GM21390 (cell line): ENCODE measurements at regions not wholly inside any gene's neighbourhood (a gene's known extent, or its start where the extent isn't known, plus 50 kb on each side); places are given as distances from the start of the nearest gene placed in this dataset.

Experiments
- ATAC-seq: cut with Tn5 transposase; IDR thresholded peaks from one replicate; pipeline ENCODE4 v1.9.1; 2021; ENCODE audit not compliant: unreplicated experiment

GRCh38 chr2:23286031-23286757 is 98.8 kb upstream of the KLHL29 start:
- no peak for ATAC-seq

DNA sequence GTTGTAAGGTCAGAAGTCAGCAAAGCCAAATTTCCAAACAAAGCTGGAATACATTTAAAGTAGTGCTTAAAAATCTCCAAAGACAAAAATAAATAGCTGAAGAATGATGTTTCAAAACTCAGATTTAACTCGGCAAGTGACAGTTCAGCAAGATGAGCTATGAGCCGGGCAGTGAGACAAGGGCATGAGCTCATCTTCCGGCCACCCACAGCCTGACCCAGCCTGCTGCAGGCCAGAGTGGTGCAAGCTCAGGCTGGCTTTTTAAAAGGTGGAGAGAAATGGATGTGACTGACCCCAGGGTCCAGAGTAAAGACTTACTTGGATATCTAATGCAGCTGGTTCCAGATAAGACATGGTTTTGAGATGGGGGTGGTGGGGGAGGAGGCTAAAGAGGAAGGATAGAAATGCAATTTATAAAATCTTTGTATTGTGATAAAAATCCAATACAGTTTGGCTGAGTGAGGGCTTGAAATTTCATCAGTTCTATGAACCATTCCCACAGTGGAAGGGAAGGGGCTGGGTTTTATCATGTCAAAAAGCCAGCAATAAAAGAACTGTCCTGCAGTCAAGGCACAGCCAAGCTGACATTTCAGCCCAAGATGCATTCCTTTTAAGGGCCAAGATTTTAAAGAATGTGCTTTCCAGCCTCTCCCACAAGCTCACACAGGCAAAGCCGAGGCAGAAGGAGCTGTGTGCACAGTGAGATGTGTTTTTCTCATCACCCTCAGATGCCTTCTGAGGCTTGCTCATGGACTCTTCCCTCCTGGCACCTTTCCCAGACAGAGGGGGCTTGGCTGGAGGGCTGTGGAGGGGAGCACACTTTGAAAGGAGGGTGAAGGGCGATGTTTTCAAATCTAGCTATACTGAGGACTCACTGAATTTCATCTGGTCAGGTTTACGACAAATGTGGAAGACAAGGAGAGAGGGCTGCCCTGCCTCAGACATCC is 97.9 kb upstream of the KLHL29 start:
- no peak for ATAC-seq

DNA sequence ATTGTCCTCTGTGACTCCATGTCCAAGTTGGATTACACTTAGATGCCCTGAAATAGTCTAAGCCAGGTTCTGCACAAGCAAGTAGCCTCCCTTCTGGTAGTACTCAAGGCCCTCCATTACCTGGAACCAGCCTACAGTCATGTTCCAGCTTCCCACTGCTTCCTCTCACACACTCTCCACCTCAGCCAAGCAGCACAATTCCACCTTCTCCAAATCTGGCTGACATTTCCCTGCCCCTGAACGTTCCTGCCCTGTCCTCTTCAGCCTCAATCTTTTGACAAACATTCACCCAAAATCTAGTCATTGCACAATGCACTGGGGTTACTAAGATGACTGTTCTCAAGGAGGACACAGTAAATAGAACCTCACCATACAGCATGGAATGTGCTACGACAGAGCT is 95.3 kb upstream of the KLHL29 start:
- no peak for ATAC-seq

- no peak for ATAC-seq
These were observed 93.7 kb upstream of the KLHL29 start for GRCh38 chr2:23291239-23291638.

DNA sequence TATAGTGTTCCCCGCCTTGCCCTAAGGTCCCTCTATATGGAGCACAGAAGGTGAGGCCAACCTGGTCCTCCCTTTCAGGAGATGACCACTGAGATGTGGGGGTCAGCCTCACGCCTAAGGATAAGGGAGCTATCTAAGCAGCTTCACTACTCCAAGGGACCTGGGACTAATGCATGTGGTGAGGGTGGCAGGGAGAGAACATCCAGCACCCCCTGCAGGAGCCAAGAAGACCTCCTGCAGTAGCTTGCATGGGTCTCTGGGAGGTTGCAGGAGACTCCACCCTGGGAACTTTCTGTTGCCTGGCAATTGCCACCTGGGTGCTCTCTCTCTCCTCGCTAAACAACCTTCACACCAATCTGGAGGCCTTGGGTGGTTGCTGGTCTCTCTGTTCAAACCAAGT is 93.0 kb upstream of the KLHL29 start:
- no peak for ATAC-seq

- ATAC-seq = no peak
These were observed 91.9 kb upstream of the KLHL29 start for GRCh38 chr2:23293063-23293462.

DNA sequence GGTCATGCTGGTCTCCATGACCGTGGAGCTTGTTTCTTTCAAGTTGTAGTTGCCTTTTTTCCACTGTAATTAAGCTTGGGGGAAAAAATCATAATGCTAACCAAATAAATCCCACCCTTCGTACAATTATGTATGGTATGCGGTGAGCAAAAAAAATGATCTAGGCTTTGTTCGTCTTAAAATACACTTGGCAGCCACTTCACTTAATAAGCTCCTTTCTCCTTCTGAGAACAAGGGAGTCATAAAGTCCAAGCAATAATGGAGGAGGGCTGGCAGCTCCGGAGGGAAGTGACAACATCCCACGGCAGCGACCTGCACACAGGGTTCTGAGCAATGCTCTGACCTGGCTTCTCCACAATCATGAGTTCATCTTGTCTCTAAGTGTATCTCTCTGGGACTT is 91.2 kb upstream of the KLHL29 start:
- no peak for ATAC-seq

DNA sequence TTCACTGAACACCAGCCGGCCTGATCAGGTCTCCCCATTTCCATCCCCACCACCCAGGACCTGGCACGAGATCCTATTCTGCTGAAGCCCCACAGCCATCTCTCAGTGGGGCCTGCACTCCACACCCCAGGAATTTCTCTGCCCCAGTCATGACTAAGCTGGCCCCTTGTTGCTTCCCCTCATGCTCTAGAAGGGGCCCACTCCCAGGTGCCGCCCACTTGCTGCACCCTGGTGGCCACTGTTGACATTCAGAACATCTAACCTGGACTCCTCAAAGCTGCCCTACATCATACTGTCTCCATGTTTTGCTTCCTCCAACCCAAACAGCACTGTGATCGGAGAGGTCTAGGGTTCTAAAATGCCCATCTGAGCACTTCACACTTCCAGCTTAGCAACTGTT is 90.7 kb upstream of the KLHL29 start:
- ATAC-seq = no peak

GRCh38 chr2:23296691-23297090 is 88.3 kb upstream of the KLHL29 start:
- no peak for ATAC-seq

DNA sequence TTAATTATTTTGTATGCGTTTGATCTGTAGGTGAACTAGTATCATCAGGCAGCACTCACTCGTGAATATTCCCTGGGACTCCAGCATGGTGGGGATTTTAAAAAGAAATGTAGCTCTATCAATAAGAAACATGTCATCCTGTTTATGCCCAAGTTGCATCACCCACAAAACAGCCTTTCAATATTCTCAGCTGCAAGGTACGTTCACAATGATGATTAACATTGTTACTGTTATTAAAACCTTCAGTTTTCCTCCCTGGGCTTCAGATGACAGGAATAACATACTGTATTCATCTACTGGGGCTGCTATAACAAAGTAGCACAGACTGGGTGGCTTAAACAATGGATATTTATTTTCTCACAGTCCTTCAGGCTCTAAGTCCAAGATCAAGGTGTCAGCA is 87.9 kb upstream of the KLHL29 start:
- ATAC-seq = no peak

DNA sequence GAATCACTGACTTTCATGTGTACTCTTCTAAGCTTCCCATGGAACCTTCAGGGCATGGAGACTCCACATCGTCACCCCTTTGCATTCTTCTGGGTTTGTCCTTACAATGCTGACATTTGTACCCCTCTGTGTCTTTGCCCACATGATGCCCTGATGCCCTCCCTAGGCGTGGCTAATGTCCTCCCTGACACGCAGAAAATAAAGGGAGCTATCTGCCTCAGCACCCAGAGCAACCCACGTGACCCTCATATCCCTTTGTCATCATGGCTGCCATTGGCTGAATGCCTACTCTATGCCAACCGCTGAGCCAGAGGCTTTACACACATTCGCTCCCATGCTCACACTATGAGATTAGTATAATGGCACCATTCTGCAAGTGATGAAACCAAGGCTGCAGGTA is 86.4 kb upstream of the KLHL29 start:
- ATAC-seq = no peak

DNA sequence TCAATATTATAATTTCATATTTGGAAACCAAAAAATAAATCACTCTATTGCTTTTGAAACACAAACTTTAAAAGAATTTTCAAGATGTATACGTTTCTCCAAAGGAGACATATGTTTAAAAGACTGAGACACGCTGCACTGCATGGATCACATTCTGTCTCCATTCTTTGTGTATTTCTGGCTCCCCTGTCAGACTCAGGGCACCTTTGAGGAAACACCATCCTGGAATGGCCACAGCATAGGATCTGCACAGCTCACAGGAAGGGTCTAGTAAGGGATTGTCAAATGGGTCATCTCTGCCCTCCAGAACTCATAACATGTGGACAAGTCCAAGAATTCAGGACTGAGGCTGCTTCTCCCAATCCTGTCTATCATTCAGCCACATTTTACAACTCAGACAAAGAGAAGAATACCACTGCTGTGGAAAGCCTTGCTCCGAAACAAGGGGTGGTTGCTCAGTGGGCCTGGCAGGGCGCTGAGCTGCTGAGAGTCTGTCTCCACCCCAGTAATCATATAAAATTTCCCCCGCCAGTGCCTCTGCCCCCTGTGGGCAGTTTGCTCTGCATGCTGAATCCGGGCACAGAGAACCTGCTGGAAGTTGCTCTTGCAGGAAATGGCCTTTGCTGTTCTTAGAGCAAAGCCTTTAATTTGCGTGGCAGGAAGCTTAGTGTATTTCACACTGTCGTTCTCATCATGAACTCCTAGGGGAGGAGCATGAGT is 85.3 kb upstream of the KLHL29 start:
- no peak for ATAC-seq

GRCh38 chr2:23301136-23301535 is 83.8 kb upstream of the KLHL29 start:
- no peak for ATAC-seq

DNA sequence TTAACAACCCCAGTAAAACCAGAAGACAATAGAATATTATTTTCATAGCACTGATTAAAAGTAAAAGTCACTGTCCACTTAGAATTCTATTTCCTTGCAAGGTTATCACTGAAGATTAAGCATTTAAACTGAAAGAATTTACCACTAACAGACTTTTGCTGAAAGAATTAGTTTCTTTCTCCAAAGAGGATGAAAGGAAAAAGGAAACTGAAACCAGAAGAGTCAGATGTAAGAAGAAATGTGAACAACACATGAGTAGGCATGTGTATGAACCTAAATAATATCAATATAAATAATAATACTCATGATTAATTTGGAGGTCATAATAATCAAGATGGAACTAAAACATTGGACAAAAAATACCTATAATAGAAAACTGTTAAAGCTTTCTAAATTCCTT is 82.4 kb upstream of the KLHL29 start:
- ATAC-seq = no peak

DNA sequence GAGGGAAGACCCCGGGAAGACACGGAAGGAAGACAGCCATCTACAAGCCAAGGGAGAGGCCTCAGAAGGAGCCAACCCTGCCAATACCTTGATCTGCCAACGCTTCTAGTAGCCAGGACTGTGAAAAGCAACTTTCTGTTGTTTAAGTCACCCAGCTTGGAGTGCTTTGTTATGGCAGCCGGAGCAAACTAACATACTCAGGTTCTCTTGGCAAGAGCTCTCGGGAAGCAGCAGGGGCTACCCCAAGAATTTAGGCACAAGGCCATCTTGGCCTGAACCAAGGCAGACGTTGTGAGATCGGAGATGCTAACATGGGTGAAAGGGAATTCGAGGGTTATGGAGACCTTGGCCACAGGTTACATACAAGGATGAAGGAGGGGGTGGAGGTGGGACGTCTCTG is 78.6 kb upstream of the KLHL29 start:
- ATAC-seq = no peak

GRCh38 chr2:23311186-23311585 is 73.8 kb upstream of the KLHL29 start:
- no peak for ATAC-seq

- peak; percentile 90 for ATAC-seq
These were observed 71.9 kb upstream of the KLHL29 start for GRCh38 chr2:23312996-23313606.

- no peak for ATAC-seq
These were observed 70.3 kb upstream of the KLHL29 start for GRCh38 chr2:23314687-23315086.

DNA sequence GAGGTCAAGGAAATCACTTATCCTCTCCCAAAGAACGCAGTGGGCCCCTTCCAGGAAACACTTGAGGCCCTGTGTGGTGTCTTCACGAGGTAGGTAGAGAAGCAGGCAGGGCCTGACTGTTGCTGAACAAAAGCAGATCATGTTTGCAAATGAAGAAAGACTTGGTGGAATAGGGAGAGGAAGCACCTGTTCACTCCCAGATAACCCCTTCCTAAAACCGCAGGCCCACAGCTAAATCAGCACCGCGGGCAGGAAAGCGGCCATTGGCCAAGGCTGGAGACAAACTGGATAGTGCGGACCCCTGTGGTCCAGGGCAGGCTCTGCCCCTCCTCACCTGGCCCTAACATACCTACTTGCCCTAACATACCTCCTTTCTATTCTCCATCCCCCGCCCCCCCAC is 64.9 kb upstream of the KLHL29 start:
- ATAC-seq = no peak

- ATAC-seq = no peak
These were observed 63.2 kb upstream of the KLHL29 start for GRCh38 chr2:23321751-23322150.

DNA sequence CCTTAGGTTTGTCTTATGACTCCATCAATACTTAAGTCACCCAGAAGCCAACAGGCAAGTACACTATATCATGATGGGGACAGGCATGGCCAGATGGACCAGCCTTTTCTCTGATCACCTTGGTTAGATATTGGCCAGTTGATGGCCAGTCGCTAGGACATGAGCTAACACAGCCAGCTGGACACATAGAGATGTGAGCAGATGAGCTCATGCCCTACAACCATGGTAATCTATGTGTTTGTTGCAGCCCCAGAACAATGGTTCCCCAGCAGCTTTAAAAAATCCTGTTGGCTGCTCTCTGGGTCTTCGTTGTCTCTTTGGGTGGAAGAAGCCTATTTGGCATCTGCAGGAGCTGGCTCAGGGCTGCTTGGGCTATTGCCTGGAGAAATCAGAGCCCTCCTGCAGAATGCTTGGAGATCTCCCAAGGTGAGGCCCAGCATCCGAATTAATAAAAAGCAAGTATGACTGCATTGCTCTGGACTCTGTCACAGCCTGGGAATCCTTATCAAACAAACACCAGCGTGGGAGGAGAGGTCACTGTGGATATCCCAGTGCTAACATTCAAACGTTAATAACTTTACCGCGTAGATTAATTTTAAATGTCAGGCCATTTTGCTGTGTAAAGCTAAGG is 62.3 kb upstream of the KLHL29 start:
- no peak for ATAC-seq
